ENCODE measurements at regions not wholly inside any gene's neighbourhood (a gene's known extent, or its start where the extent isn't known, plus 50 kb on each side); places are given as distances from the start of the nearest gene placed in this dataset.

- Histone ChIP-seq H3K36me3 (ENCODE audit: low read depth, low read length) (no peaks in the 10 kb centered on the region), H3K9me2 (replicated peaks; ENCODE audit: low read length) (no peaks in the 10 kb centered on the region), H3K4me3 (ENCODE audit: low read length) (no peak overlapping the region), H3K9ac (ENCODE audit: low read length) (no peak overlapping the region), H3K4me2 (ENCODE audit: low read length) (no peak overlapping the region), H4K20me1 (ENCODE audit: low read length) (no peaks in the 10 kb centered on the region), H3K27me3 (ENCODE audit: low read length) (no peaks in the 10 kb centered on the region), H3K27ac (ENCODE audit: low read length) (no peak overlapping the region), H3K9me3 (ENCODE audit: low read length) (no peaks in the 10 kb centered on the region), H3K79me2 (ENCODE audit: low read length) (no peaks in the 10 kb centered on the region), H3F3A (ENCODE audit: low read length, unreplicated experiment) (no peaks in the 10 kb centered on the region), H3K4me1 (ENCODE audit: insufficient read depth, low read length) (no peaks in the 10 kb centered on the region), H2AFZ (ENCODE audit: low read length) (no peak overlapping the region)
- TF ChIP-seq EZH2 (IDR thresholded peaks at IDR 0.05; ENCODE audit: low read length, unreplicated experiment) (no peak), CTCF (conservative IDR thresholded peaks at IDR 0.05; ENCODE audit: low read depth, low read length) (no peak), EZH2phosphoT487 (IDR thresholded peaks at IDR 0.05; ENCODE audit: borderline replicate concordance, low read length) (no peak)
- POLR2A ChIA-PET (ENCODE audit: unreplicated experiment) = no interaction called here
- ATAC-seq (no peak), DNase-seq (no peak)
- no TSS peak for BruUV-seq (replicated peaks)
- intact Hi-C loops (cut with micrococcal nuclease) = no loop called here
- CTCF ChIA-PET = no interaction called here
These were observed 1104.0 kb downstream of the EPHA7 start for GRCh38 chr6:92315312-92315711.

DNA sequence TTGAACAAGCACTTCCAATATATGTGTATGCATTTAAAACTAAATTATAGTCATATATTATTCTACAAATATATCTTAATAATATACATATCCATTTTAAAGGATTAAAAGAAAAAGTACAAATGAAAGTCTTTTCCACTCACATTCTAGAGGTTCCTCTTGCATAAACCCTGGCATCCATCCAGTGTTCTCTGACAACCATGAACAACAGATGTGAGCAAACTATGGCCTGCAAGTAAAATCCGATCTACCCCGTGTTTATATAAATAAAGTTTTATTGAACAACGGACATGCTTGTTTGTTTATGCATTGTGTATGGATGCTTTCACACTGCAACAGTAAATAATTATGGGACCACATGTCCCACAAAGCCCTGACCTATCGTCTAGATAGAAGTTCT lies 1122.3 kb downstream of the EPHA7 start:
- no TSS peak for BruUV-seq (replicated peaks)
- Histone ChIP-seq H3K9ac (ENCODE audit: low read length) (no peak overlapping the region), H3K4me2 (ENCODE audit: low read length) (no peak overlapping the region), H2AFZ (ENCODE audit: low read length) (no peak overlapping the region), H3K27ac (ENCODE audit: low read length) (no peak overlapping the region), H3K4me3 (ENCODE audit: low read length) (no peak overlapping the region), H3K79me2 (ENCODE audit: low read length) (no peaks in the 10 kb centered on the region), H3K27me3 (ENCODE audit: low read length) (no peaks in the 10 kb centered on the region), H4K20me1 (ENCODE audit: low read length) (no peaks in the 10 kb centered on the region), H3K4me1 (ENCODE audit: insufficient read depth, low read length) (no peaks in the 10 kb centered on the region), H3K9me2 (replicated peaks; ENCODE audit: low read length) (no peaks in the 10 kb centered on the region), H3K36me3 (ENCODE audit: low read depth, low read length) (no peaks in the 10 kb centered on the region), H3K9me3 (ENCODE audit: low read length) (no peaks in the 10 kb centered on the region), H3F3A (ENCODE audit: low read length, unreplicated experiment) (no peaks in the 10 kb centered on the region)
- TF ChIP-seq CTCF (conservative IDR thresholded peaks at IDR 0.05; ENCODE audit: low read depth, low read length) (no peak), EZH2 (IDR thresholded peaks at IDR 0.05; ENCODE audit: low read length, unreplicated experiment) (no peak), EZH2phosphoT487 (IDR thresholded peaks at IDR 0.05; ENCODE audit: borderline replicate concordance, low read length) (no peak)
- ChIA-PET CTCF (no interaction called here), POLR2A (ENCODE audit: unreplicated experiment) (no interaction called here)
- intact Hi-C loops (cut with micrococcal nuclease) = no loop called here
- DNase-seq (no peak), ATAC-seq (no peak)

GRCh38 chr6:92292067-92292466 lies 1127.3 kb downstream of the EPHA7 start:
- DNase-seq (no peak), ATAC-seq (no peak)
- H3K79me2 ChIP-seq (ENCODE audit: low read length) = no peaks in the 10 kb centered on the region
- H3K4me1 ChIP-seq (ENCODE audit: insufficient read depth, low read length) = no peaks in the 10 kb centered on the region
- no peak overlapping the region for H3K4me3 ChIP-seq (ENCODE audit: low read length)
- no peak overlapping the region for H3K4me2 ChIP-seq (ENCODE audit: low read length)
- H3K9me2 ChIP-seq (replicated peaks; ENCODE audit: low read length) = no peaks in the 10 kb centered on the region
- ChIA-PET POLR2A (ENCODE audit: unreplicated experiment) (no interaction called here), CTCF (no interaction called here)
- intact Hi-C loops (cut with micrococcal nuclease) = no loop called here
- no peaks in the 10 kb centered on the region for H3K36me3 ChIP-seq (ENCODE audit: low read depth, low read length)
- H3K9ac ChIP-seq (ENCODE audit: low read length) = no peak overlapping the region
- no peaks in the 10 kb centered on the region for H4K20me1 ChIP-seq (ENCODE audit: low read length)
- H2AFZ ChIP-seq (ENCODE audit: low read length) = no peak overlapping the region
- H3K9me3 ChIP-seq (ENCODE audit: low read length) = no peaks in the 10 kb centered on the region
- no TSS peak for BruUV-seq (replicated peaks)
- H3F3A ChIP-seq (ENCODE audit: low read length, unreplicated experiment) = no peaks in the 10 kb centered on the region
- H3K27ac ChIP-seq (ENCODE audit: low read length) = no peak overlapping the region
- H3K27me3 ChIP-seq (ENCODE audit: low read length) = no peaks in the 10 kb centered on the region
- TF ChIP-seq CTCF (conservative IDR thresholded peaks at IDR 0.05; ENCODE audit: low read depth, low read length) = no peak
- TF ChIP-seq EZH2phosphoT487 (IDR thresholded peaks at IDR 0.05; ENCODE audit: borderline replicate concordance, low read length) = no peak
- no peak for TF ChIP-seq EZH2 (IDR thresholded peaks at IDR 0.05; ENCODE audit: low read length, unreplicated experiment)

Data from PC-3 (cell line).